ENCODE measurements at regions not wholly inside any gene's neighbourhood (a gene's known extent, or its start where the extent isn't known, plus 50 kb on each side); places are given as distances from the start of the nearest gene placed in this dataset.
"Not testable (repeated sequence)": the region's sequence is repeated elsewhere in the genome, so short reads cannot be mapped to it uniquely, and the experiment has no call there.

DNA sequence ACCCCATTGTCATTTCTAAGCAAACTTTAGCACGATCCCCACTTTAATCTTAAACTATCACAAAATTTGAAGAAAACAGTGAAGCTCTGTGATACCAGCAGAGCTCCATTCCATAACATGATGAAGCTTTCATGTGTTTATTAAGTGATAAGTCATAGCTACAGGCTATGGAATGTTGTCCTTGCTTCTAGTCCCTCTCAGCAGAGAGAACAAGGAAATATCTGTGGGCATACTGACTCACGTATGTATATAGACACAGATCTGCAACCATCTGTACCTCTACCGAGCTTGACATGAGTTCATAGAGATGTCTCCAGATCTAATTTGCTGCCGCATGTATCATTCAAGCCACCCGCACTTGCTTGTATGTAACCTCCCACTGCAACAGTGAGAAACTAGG lies 588.9 kb downstream of the ETS1 start:
- in situ Hi-C loops (cut with MboI; ENCODE audit: low sequenced_read_pairs) = no loop called here

GRCh38 chr11:127997594-127997993 lies 589.8 kb downstream of the ETS1 start:
- in situ Hi-C loops (cut with MboI; ENCODE audit: low sequenced_read_pairs) = no loop called here

DNA sequence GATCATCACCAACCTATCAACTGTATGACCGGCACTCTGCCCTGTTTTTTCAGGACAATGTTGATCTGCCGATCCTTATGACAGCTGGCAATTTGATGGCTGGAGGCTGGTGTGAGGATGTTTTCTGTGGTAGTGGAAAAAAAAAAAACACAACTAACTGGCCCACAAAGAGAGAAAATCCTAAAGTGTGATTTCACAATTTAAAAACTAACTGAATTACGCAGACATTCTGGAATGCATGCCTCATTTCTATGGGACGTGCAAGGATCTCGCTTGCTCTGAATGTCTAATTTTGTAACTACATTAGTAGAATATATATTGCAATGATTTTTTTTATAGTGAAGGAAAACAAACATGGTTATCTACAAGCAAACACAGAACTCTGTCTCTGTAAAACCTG lies 590.5 kb downstream of the ETS1 start:
- in situ Hi-C loops (cut with MboI; ENCODE audit: low sequenced_read_pairs) = no loop called here

- in situ Hi-C loops (cut with MboI; ENCODE audit: low sequenced_read_pairs) = no loop called here
Observed at GRCh38 chr11:127995921-127996320, 591.4 kb downstream of the ETS1 start.

- in situ Hi-C loops (cut with MboI; ENCODE audit: low sequenced_read_pairs) = no loop called here
Observed at GRCh38 chr11:127994736-127995135, 592.6 kb downstream of the ETS1 start.

GRCh38 chr11:127993788-127994187 lies 593.6 kb downstream of the ETS1 start:
- in situ Hi-C loops (cut with MboI; ENCODE audit: low sequenced_read_pairs) = no loop called here

- in situ Hi-C loops (cut with MboI; ENCODE audit: low sequenced_read_pairs) = no loop called here
Observed at GRCh38 chr11:127993281-127993680, 594.1 kb downstream of the ETS1 start.

DNA sequence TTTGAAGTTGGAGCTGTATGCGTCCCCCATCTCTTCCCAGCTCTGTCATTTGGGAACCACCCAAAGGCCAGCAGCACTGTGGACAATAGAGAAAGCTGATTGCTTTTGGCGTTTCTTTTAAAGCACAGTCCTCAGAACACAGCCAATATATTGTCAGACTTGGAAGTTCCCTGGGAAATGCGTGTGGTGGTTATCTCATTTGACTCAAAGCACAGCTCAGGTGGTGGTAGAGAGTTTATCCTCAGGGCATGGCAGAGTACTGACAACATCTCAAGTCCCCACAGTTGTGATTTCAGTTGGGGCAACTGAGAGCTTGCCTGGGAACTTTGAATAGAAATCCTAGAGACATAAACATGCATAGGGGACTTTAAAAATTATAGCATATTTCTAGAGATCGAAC lies 601.3 kb downstream of the ETS1 start:
- in situ Hi-C loops (cut with MboI; ENCODE audit: low sequenced_read_pairs) = no loop called here

DNA sequence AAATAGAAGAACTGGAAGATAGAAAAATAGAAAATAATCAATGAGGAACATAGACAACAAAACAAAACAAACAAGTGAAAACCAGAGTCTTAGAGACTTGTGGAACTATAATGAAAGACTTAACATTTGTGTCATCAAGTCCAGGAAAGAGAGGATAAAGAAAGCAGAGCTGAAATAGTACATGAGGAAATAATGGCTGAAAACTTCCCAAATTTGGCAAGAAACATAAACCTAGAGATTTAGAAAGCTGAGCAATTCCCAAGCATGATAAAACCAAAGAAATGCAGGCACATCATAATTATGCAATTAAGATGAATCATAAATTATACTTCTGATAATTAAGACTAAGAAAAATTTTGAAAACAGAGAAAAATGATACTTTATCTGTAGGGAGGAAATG lies 614.5 kb downstream of the ETS1 start:
- in situ Hi-C loops (cut with MboI; ENCODE audit: low sequenced_read_pairs) = no loop called here

- in situ Hi-C loops (cut with MboI; ENCODE audit: low sequenced_read_pairs) = no loop called here
Observed at GRCh38 chr11:127971448-127971847, 615.9 kb downstream of the ETS1 start.

GRCh38 chr11:127966821-127967220 lies 620.5 kb downstream of the ETS1 start:
- in situ Hi-C loops (cut with MboI; ENCODE audit: low sequenced_read_pairs) = no loop called here

DNA sequence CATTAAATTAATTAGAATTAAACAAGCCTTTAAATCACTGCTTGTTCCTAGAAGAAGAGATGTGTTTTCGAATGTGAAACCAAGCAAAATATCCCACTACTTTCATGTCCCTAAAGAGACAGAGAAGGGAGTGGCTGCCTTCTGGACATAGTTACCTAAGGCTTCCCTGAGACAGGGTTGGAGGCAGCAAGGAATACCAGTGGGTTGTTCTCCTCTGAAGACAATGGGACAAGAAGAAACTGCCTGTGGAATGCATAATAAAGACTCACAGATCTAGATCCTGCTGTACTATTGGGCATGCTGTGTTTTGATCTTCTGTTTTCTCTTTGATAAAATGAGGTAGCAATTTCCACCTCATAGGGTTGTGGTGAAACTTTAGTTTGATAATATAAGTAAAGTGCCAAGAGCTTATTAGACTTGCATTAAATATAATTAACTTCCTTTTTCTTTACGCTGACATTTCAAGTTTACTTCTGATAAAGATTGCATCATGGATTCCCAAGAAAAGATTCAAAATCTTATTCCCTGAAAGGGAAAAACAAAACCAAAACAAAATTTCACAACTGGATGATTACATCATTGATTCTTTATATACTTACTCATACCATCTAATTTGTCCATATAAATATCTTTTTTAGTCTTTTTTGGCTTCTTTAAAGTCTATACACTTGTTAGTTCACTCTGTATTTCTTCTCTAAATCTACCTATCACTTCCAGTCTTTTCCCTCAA lies 621.3 kb downstream of the ETS1 start:
- in situ Hi-C loops (cut with MboI; ENCODE audit: low sequenced_read_pairs) = no loop called here

DNA sequence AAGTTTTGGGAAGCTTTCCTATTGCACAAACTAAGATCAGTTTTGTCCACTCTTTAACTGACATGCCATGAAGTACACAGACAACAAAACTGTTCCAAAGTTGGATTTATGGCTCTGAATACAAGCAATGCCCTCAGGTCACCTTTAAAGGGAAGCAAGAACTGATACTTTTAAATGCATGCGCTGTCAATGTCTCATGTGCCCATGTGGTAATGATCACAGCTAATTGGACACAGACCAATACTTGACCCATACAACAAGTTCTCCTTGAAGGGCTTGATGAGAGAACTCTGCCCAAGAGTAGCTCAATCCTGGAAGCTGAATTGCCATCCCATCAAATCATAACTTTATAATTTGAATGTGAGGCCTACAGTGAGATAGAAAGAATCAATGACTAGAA lies 624.9 kb downstream of the ETS1 start:
- in situ Hi-C loops (cut with MboI; ENCODE audit: low sequenced_read_pairs) = no loop called here

DNA sequence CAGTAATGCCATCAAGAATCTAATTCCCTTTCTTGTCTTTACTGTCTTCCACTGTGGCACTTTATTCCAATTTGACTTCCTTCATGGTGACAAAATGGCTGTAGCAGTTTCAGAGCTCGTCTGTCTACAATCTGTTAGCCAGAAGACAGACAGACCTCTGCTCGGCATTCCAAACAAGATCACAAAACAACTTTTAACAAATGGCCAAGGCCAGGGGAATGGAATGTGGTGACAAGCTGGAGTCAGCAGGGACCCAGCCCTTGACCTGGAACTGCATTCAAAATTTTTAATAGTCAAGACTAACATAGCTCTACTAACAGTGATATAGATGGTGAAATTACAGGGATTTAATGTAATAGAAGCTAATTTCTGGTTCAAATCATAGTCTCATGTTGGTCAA lies 637.2 kb downstream of the ETS1 start:
- in situ Hi-C loops (cut with MboI; ENCODE audit: low sequenced_read_pairs) = no loop called here

- in situ Hi-C loops (cut with MboI; ENCODE audit: low sequenced_read_pairs) = no loop called here
Observed at GRCh38 chr11:127943763-127944162, 643.6 kb downstream of the ETS1 start.

DNA sequence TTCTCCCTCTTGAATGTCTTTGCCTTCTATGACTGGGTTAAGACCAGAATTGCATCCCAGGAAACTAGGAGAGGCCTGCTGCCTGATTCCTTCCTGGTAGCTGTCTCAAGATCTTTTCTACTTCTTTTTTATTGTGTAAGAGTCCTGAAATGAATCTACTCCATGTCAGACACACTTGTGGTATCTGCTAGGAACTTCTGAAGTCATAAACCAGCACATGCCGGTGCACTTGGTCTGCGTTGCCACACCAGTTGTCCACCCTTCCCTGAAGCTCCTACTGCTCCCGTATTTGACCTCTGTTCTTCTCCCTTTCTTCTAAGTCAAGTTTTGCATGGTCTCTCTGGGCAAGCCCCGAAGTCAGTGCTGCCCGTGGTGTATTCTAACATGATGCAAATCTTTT lies 644.2 kb downstream of the ETS1 start:
- in situ Hi-C loops (cut with MboI; ENCODE audit: low sequenced_read_pairs) = no loop called here

DNA sequence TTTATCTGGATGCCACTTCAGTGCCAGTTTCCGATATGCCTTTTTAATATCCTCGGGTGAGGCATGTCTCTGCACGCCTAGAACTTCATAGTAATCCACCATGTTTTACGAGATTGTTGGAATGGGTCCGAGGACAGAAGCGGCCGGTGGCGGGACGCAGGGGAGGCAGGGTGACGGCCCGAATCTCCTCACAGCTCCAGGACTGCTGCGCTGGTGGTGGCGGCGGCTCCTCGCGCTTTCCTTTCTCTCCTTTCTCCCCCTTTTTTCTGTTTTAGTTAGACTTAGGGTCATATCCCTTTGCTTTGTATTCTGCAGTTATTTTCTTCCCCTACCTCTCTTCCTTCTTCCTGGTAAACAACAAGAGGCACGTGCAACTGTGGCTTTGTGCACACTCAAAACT lies 645.8 kb downstream of the ETS1 start:
- in situ Hi-C loops (cut with MboI; ENCODE audit: low sequenced_read_pairs) = not testable (repeated sequence)

DNA sequence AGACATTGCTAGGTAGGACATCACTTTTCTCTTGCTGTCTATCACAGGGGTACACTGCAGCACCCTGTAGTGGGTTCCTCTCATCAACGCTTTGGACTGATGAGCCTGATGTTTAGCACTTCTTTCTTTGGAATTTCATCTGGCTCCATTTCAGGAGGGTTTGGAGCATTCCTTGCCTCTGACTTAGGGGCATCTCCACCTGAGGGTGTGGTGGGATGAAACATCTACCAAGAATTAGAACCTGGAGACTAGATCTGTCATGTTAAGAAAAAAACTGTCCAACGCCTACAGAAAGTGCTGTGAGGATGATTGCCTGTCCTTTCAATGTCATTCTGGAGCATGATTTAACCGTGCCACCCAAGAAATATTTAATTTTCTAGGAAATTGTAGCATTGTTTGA lies 648.4 kb downstream of the ETS1 start:
- in situ Hi-C loops (cut with MboI; ENCODE audit: low sequenced_read_pairs) = no loop called here

DNA sequence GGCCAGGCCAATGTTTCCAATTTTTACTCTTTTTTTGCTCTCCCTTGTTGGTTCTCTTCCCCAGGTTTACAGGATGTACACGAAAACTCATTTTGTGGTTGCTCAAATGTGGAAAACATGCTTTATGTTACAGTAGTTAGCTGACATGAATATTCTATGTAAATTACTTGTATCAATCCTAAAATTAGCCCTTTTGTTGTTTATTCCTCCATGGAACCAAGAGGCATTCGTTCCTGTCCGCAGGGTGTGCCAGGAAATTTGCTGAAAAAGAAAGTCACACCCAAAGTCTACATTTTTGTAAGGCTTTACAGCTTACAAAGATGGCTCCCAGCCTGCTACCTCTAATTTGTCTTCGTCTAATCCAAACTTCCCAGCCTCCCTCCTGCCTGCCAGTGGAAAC lies 652.3 kb downstream of the ETS1 start:
- in situ Hi-C loops (cut with MboI; ENCODE audit: low sequenced_read_pairs) = no loop called here

- in situ Hi-C loops (cut with MboI; ENCODE audit: low sequenced_read_pairs) = not testable (repeated sequence)
Observed at GRCh38 chr11:127933961-127934360, 653.4 kb downstream of the ETS1 start.

- in situ Hi-C loops (cut with MboI; ENCODE audit: low sequenced_read_pairs) = no loop called here
Observed at GRCh38 chr11:127931803-127932202, 655.6 kb downstream of the ETS1 start.

DNA sequence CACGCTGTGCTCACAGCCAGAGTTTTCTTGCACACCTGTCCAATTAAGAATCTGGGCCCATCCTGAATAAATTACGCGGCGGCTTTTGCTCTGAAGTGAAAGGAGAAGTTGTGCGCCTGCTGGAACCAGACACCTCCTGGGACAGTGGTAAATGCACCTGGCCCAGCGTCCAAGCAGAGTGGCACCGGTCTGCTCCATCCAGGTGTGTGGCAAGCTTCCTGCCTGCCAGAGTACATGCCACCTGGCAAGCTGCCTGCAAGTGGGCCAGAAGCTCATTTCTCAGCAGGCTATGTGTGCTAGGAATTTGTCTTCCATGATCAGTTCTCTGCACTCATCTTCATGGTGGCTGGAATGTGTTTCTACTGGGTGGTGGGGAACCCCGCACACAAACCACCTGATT lies 660.6 kb downstream of the ETS1 start:
- in situ Hi-C loops (cut with MboI; ENCODE audit: low sequenced_read_pairs) = no loop called here

DNA sequence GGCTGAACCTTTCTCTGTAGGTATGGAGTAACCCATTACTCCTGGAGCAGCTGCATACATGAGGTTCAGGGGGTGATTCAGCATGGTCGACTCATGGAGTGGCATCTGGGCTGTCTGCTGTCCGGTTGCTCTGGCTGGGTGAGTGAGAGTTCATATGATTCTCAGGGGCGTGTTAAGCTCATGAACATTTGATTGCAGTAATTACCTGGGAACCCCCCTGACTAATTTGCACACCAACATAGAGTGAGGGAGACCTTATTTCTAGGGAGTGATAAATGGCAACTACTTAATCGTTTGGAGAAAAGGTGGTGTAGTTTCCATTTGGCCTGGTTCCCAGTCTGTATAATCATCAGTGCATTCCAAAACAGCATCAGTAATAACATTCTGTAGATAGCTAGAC lies 661.9 kb downstream of the ETS1 start:
- in situ Hi-C loops (cut with MboI; ENCODE audit: low sequenced_read_pairs) = no loop called here

Data from HL-60/S4 treated with phorbol 12-myristate 13-acetate at 8.2 ng/mL for 4 days and 3 days (cell line).